ENCODE measurements at regions not wholly inside any gene's neighbourhood (a gene's known extent, or its start where the extent isn't known, plus 50 kb on each side); places are given as distances from the start of the nearest gene placed in this dataset.

GRCh38 chr16:55155815-55156214 is 168.2 kb upstream of the IRX6 start:
- TF ChIP-seq CTCF (IDR thresholded peaks at IDR 0.05) (no peak), ELF1 (IDR thresholded peaks at IDR 0.05) (no peak), SIN3A (IDR thresholded peaks at IDR 0.05; ENCODE audit: borderline replicate concordance, low read depth, low read length) (no peak), EP300 (IDR thresholded peaks at IDR 0.05; ENCODE audit: borderline replicate concordance in 1 of 2, low read depth in 1 of 2, low read length in 1 of 2) (no peak), GABPA (IDR thresholded peaks at IDR 0.05; ENCODE audit: low read depth) (no peak), TCF12 (IDR thresholded peaks at IDR 0.05) (no peak), TAF1 (IDR thresholded peaks at IDR 0.05; ENCODE audit: borderline replicate concordance, low read depth, low read length) (no peak), RAD21 (IDR thresholded peaks at IDR 0.05; ENCODE audit: low read length) (no peak), SMC3 (IDR thresholded peaks at IDR 0.05; ENCODE audit: low read depth, low read length) (no peak)

Measured in SK-N-SH (cell line).